GM13976 (cell line): ENCODE measurements at regions not wholly inside any gene's neighbourhood (a gene's known extent, or its start where the extent isn't known, plus 50 kb on each side); places are given as distances from the start of the nearest gene placed in this dataset.

Experiments used
- DNase-seq: peaks from one replicate; pipeline ENCODE4 v3.0.0; 2012; ENCODE audit warnings: low spot score
- in situ Hi-C: fragments of 300-500 bp; cut with MboI; formaldehyde crosslinking; loops from one replicate; pipeline ENCODE4 v1.12.0; 2022; ENCODE audit warnings: low sequenced_read_pairs, mixed read lengths, inconsistent platforms; ENCODE audit not compliant: unreplicated experiment
- TF ChIP-seq, protein P1 (sequence below): IDR thresholded peaks from 2 replicates; pipeline ENCODE4 v1.5.1; 2012; ENCODE audit warnings: borderline replicate concordance, mild to moderate bottlenecking; ENCODE audit not compliant: insufficient read depth; ENCODE audit errors: extremely low read depth, missing control alignments, control extremely low read depth

DNA sequence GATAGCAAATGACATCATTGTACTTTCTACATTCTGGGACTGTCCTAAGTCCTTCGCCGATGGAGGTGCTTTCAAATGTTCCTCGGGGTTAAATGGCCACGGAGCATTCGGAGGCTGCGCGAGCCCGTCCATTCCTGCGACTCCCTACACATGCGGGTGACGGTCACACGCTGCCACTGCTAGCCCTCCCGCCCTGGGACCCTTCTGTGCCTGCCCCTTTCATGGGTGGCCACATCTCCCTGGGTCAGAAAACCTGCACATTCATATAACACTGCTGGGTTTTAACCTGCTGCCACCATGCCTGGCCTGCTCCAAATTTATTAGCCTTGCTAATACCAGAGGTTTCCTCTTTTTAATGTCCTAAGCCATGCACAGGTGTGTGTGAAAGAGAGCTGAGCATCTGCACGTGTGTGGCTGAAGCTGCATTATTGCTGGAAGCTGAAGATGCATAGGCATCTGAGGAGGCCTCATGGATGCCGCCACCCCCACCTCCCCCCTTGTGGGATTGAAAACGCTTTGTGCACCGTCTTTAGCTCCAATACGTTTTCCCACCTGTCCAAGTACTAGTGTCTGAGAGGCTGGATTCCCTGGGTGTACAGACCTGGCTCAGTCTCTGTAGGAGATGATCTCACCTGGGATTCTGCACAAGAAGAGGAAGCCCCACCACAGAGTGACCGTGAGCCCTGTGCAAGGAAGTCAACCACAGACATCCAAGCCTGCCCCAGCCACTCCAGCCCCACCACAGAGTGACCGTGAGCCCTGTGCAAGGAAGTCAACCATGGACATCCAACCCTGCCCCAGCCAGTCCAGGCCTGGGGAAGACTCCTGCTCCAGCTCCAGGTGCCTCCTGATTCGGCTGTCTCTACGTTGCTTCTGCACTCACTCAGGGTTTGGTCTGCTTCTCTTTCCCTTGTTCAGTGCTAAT lies 626.4 kb downstream of the BRD1 start:
- no peak for DNase-seq
- in situ Hi-C loops, result no loop called here
- TF ChIP-seq, protein P1, sequence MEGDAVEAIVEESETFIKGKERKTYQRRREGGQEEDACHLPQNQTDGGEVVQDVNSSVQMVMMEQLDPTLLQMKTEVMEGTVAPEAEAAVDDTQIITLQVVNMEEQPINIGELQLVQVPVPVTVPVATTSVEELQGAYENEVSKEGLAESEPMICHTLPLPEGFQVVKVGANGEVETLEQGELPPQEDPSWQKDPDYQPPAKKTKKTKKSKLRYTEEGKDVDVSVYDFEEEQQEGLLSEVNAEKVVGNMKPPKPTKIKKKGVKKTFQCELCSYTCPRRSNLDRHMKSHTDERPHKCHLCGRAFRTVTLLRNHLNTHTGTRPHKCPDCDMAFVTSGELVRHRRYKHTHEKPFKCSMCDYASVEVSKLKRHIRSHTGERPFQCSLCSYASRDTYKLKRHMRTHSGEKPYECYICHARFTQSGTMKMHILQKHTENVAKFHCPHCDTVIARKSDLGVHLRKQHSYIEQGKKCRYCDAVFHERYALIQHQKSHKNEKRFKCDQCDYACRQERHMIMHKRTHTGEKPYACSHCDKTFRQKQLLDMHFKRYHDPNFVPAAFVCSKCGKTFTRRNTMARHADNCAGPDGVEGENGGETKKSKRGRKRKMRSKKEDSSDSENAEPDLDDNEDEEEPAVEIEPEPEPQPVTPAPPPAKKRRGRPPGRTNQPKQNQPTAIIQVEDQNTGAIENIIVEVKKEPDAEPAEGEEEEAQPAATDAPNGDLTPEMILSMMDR, result no peak

DNA sequence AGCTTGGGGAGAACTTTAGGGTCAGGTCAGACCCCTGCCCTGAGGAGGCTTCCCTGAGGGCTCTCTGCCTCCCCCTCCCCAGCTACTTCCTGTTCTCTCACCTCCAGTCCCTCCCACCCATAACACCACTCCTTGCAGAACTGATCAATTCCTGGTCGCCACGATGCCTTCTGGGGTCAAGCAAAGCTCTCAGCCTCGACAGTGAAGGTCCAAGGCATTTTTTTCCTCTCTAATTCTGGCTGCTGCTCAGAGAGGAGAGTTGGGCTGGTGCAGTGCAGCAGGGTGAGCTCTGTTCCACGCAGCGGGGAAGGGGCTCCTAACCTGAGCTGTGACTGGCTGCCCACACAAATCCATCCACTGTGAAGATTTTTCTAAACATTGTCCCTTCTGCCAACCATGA lies 628.4 kb downstream of the BRD1 start:
- TF ChIP-seq, protein P1, result no peak
- in situ Hi-C loops, result no loop called here
- no peak for DNase-seq

DNA sequence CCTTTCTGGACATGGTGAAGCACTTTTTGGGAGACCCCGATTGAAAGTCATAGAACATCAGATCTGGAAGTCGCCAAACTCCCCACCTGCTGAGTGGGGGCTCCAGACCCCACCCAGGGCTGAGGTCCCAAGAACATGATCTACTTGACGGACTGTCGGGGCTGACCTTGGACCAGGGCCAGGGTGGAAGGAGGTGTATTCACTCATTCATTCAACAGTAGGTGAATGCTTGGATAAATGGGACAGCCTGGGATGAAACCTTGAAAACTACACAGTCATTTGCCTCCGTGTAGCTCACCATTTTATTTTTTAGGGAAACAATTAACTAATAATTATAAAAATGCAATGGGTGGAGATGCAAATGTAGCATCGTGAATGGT lies 629.0 kb downstream of the BRD1 start:
- TF ChIP-seq, protein P1, result no peak
- DNase-seq, result no peak
- in situ Hi-C loops, result no loop called here

DNA sequence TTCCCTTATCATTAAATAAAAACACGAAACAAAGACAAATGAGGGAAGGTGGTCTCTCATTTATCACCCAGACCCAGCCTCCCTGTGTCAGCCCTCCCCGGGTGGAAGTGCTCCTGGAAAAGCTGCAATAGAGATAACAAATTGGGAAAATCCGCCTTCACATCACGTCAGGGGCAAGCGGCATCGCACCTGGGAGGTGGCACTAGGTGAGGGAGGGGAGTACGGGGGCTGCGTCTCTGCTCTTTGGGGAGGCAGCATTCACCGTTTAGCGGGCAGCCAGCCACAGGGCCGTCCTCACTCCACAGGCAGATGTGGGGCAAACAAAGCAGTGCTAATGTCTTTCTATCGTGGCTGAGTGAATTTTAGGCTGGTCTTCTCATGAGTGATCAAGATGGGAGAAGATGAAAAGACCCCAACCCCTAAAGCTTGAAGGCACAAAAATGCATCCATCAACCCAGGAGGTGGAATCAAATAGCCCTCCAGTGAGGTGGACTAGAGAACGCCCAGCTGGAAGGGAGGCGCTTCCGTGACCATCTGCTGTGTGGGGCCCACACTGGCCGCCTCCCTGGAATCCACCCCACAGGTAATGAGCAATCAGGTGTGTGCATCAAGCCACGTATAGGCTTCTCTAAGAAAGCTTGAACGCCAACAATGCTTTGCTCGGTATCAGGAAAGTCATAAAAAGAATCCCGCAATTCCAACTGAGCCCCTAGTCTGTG lies 629.5 kb downstream of the BRD1 start:
- DNase-seq, result no peak
- TF ChIP-seq, protein P1, result no peak
- in situ Hi-C loops, result no loop called here

DNA sequence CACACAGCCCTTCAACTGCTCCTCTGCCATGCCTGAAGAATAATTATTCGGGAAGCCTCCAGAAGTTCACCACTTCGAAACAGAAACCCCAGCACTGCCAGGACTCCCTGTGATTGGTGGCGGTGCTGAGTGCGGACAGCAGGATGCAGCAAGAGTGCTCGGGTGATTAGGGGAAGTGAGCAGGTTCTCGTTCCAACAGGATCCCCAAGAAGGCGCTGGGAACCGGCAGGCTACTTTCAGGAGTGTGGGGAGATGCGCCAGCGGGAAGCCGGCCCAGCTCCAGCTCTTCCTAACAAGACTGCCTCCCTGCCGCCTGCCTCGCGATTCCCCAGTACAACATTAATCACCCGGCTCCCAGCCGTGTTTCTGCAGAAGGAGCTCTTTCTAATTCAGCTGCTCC lies 630.2 kb downstream of the BRD1 start:
- in situ Hi-C loops, result no loop called here
- no peak for DNase-seq
- TF ChIP-seq, protein P1, result no peak

DNA sequence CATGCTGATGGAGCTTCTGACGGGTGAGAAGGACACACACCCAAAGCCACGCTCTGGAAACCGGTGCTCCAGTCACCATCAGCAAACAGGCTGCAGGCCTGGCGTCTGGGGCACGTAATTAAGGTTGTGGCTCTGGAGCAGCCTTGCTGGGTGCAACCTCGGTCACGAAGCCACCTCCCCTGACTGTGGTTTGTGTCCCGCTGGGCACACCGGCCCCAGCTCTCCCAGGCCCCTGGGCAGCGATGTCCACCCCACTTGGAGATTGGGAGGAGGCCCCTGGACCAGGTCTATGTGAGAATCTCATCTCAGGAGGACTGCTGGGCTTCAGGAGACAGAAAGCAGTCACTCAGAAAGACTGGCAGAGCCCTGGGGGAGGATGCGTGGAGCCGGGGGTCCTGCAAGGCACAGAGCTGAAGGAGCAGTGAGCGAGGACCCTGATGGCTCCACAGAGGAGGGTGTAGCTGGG lies 631.6 kb downstream of the BRD1 start:
- DNase-seq, result no peak
- TF ChIP-seq, protein P1, result no peak
- in situ Hi-C loops, result no loop called here
